Stimulated activated CD4-positive, alpha-beta T cell treated with anti-CD3 and anti-CD28 coated beads, Interleukin-1b, Interleukin-23, amount 100 ng/mL, for 24 hours (primary cell): ENCODE measurements at regions not wholly inside any gene's neighbourhood (a gene's known extent, or its start where the extent isn't known, plus 50 kb on each side); places are given as distances from the start of the nearest gene placed in this dataset.
A peak's percentile ranks its signal among the peaks of the same experiment; 100 is the strongest.
"Not testable (repeated sequence)": the region's sequence is repeated elsewhere in the genome, so short reads cannot be mapped to it uniquely, and the experiment has no call there.

Source experiments
- DNase-seq, 4 experiments: peaks; one replicate each; pipeline ENCODE4 v3.0.0-alpha.2; 2020; ENCODE audit warnings: low read depth in 4 of 4, low spot score in 1 of 4

GRCh38 chr3:159260049-159260662, 458.3 kb downstream of the MFSD1 start:
- DNase-seq = peak in 1 of 4 experiments; percentile 5

DNA sequence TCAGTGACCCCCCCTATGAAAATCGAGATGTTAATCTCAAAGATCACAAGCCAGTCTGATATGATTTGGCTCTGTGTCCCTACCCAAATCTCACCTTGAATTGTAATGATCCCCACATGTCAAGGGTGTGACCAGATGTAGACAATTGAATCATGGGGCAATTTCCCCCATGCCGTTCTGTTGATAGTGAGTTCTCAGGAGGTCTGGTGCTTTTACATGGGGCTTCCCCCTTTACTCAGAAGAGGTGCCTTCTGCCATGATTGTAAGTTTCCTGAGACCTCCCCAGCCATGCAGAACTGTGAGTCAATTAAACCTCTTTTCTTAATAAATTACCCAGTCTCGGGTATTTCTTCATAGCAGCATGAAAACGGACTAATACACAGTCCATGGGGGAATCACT, 459.5 kb downstream of the MFSD1 start:
- DNase-seq = not testable (repeated sequence)

- no peak for DNase-seq
These were observed 462.1 kb downstream of the MFSD1 start for GRCh38 chr3:159263750-159264553.

DNA sequence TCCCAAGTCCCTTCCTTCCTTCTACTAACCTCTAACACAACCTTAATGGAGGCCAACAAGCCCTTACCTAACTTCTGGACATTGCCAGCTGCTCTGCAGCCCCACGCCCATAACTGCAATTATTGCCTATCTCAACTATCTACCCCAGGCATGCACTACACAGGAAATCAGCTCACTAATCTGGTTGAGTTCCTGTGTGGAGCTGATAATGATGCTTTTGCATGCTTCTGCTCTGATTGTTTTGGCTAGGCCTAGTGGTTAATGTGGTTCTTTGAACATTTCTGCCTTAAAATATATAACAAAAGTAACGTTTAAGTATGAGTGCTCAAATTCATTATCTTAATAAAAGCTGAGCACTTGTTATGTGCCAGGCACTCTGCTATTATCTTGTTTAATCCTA, 463.9 kb downstream of the MFSD1 start:
- DNase-seq = no peak

- DNase-seq = no peak
These were observed 464.9 kb downstream of the MFSD1 start for GRCh38 chr3:159266779-159267178.

DNA sequence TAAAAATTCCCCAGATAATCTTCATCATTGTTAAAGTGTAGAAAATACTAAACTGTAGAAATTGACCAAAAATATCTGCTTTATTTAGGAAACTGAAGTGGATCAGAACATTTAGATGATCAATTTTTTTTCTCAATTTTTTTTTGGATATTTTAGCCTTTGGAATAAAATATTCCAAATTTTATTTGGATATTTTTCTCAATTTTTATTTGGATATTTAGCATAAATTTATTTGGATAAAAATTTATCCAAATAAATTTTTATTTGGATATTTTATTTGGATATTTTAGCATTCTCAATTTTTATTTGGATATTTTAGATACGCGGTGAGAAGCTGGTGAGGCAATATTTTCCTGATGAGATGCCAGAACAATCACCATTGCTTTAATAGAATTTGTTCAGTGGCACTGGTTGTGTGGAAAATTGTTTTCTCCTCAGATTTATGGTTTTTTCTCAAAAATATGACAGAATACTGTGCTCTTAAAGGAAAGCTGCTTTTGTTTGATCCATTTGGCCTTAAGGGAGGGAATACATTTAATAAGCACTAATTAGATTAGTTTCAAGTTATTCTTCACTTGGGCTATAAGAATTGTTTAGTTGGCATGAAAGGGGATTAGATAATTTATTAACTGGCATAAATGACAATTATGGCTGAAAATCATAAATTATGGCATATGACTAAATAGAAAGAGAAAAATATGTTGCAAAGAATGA, 470.1 kb downstream of the MFSD1 start:
- DNase-seq = no peak

DNA sequence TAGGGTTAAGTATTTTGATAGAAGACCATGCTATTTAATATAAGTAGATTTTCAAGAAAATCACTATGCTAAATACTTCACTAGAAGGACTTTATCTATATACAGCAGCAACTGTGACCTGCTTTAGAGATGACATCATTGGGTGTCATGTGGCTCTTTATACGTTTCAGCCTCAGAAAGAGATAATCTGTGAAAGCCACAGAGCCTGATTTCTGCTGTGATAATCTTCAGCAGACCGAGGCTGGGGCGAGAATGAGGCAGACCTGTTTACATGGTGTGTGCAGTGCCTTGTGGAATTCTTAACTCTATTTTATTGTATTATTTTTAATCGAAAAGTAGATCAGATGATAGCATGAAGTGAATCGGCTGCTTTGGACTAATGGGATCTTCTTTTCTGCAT, 471.2 kb downstream of the MFSD1 start:
- no peak for DNase-seq

GRCh38 chr3:159273608-159274007, 471.8 kb downstream of the MFSD1 start:
- no peak for DNase-seq

GRCh38 chr3:159275741-159276140, 473.9 kb downstream of the MFSD1 start:
- DNase-seq = no peak

GRCh38 chr3:159277814-159278213, 476.0 kb downstream of the MFSD1 start:
- DNase-seq = no peak

GRCh38 chr3:159280386-159281191, 478.7 kb downstream of the MFSD1 start:
- DNase-seq = no peak

DNA sequence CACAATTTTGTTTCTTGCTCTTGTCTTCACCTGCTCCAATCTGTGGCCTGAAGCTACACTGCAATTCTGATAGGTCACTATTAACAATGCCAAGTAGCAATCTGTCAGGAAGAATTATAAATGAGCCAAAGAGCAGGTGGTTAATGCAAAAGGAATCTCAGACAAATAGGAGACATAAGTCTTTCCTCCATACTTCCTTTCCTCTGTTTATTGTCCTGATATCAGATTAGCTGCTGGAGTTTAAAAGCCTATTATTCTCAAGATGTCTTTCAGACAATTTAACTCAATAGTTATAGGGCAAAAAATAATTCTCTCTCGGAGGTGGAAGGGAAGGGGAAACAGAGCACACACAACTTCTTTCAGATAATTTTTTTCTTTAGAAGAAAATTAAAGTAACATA, 491.6 kb downstream of the MFSD1 start:
- DNase-seq = no peak

GRCh38 chr3:159301961-159302360, 500.1 kb downstream of the MFSD1 start:
- DNase-seq = no peak

DNA sequence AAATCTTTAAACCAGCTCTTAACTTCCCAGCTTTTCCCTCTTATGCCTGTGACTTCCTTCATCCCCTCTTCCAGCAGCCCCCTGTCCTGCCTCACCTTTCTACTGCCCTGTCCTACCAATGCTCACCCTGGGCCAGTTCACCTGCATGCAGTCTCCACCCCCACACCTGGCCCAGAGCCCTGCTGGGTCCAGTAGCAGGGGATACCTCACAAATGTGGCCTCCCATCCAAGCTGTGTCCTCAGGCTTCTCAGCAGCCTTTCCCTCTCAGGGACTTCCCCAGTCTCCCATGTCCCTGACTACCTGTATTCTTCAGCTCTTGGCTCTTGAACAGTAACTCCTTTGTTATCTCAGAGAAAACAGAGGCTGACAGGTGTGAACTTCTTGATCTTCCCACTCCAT, 503.2 kb downstream of the MFSD1 start:
- no peak for DNase-seq

GRCh38 chr3:159316706-159317105, 514.9 kb downstream of the MFSD1 start:
- DNase-seq = not testable (repeated sequence)

DNA sequence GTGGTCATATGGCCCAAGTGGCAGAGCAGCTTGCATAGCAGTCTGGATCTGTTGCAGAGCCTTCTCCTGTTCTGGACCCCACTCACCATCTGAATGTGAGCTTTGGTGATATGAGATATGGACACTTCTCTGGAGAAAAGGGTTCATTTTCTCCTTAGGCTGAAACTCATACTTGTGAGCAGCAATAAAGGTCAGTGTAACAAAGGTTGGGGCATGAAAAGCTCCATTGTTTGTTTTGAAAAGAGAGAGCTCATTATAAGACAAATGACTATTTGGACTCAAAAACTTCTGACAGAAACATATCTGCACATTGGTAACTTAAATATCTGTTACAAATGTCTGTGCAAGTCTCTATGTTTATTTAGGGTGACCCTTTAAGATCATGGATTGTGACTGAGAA, 517.3 kb downstream of the MFSD1 start:
- no peak for DNase-seq

GRCh38 chr3:159322322-159322939, 520.6 kb downstream of the MFSD1 start:
- peak in 1 of 4 experiments; percentile 3 for DNase-seq

DNA sequence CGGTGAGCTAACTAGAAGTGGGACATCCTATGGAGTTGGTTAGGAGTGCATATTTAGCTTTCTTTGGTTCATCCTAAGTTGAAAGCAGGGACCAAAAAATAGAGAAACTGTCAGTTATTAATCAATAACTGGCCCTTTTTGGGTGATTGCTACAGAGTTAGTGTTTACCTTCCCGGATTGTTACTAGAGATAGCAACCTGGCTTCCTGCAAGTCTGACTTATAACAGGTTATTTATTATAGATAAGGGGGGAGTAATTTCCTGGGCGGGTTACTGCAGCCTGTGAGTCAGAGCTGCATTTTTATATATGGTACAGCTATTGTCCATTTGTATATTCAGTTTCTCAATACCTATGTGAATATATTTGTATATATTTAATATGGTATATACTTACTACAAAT, 522.0 kb downstream of the MFSD1 start:
- DNase-seq = no peak

DNA sequence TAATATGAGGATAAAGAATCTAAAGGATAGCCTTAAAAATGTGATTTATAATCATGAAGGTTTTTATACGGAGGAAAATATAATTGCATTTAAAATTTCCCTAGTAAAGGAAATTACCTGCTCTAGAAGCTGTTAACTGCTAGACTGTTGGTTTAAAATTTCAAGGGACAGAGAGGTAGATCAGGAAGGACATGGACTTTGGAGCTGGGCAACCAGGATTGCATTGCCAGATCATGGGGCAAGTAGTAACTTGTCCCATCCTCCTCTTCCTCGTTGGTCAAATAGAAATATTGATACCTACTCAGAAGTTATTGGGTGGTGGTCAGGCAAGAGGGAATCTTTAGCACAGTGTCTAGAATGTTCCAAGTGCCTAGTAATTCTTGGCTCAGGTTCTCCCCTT, 525.1 kb downstream of the MFSD1 start:
- no peak for DNase-seq

GRCh38 chr3:159332535-159333099, 530.8 kb downstream of the MFSD1 start:
- DNase-seq = no peak

- DNase-seq = no peak
These were observed 537.3 kb downstream of the MFSD1 start for GRCh38 chr3:159339131-159339530.
